Karpas-422 (cell line): ENCODE measurements at regions not wholly inside any gene's neighbourhood (a gene's known extent, or its start where the extent isn't known, plus 50 kb on each side); places are given as distances from the start of the nearest gene placed in this dataset.

Experiments
- DNase-seq: peaks from one replicate; pipeline ENCODE4 v3.0.0-alpha.2; 2015
- H2AFZ ChIP-seq: fragments of 200-600 bp; sonication (generic); 2 replicates; pipeline ENCODE4 v1.6.1; 2014; ENCODE audit warnings: antibody characterized with exemption, low read length, mixed read lengths
- H3K27ac ChIP-seq: fragments of 200-600 bp; sonication (generic); 2 replicates; pipeline ENCODE4 v1.5.1; 2014; ENCODE audit warnings: mild to moderate bottlenecking, low read length, moderate library complexity
- H3K27me3 ChIP-seq: fragments of 200-600 bp; sonication (generic); 2 replicates; pipeline ENCODE4 v1.6.1; 2014; ENCODE audit warnings: low read length, mixed read lengths
- H3K36me3 ChIP-seq: fragments of 200-600 bp; sonication (generic); 2 replicates; pipeline ENCODE4 v1.6.1; 2014; ENCODE audit warnings: low read length, mixed read lengths; ENCODE audit not compliant: insufficient read depth
- H3K4me1 ChIP-seq: fragments of 200-600 bp; sonication (generic); 2 replicates; pipeline ENCODE4 v1.6.1; 2014; ENCODE audit warnings: mild to moderate bottlenecking, low read length, mixed read lengths
- H3K4me2 ChIP-seq: fragments of 200-600 bp; sonication (generic); 2 replicates; pipeline ENCODE4 v1.6.1; 2014; ENCODE audit warnings: low read length, low read depth, mild to moderate bottlenecking; ENCODE audit not compliant: poor library complexity, severe bottlenecking
- H3K4me3 ChIP-seq: fragments of 200-600 bp; sonication (generic); 2 replicates; pipeline ENCODE4 v1.5.1; 2014; ENCODE audit warnings: mild to moderate bottlenecking, antibody characterized with exemption, low read length, mixed read lengths
- H3K79me2 ChIP-seq: fragments of 200-600 bp; sonication (generic); 2 replicates; pipeline ENCODE4 v1.6.1; 2014; ENCODE audit warnings: mild to moderate bottlenecking, low read length, mixed read lengths
- H3K9ac ChIP-seq: fragments of 200-600 bp; sonication (generic); 2 replicates; pipeline ENCODE4 v1.6.0; 2014; ENCODE audit warnings: low read length
- H3K9me2 ChIP-seq: fragments of 200-600 bp; sonication (generic), shearing (Covaris generic); replicated peaks from 2 replicates; pipeline ENCODE4 v1.6.0; 2014; ENCODE audit warnings: mild to moderate bottlenecking, low read length, moderate library complexity; ENCODE audit not compliant: insufficient read depth
- H3K9me3 ChIP-seq: fragments of 300-700, 200-600 bp; sonication (generic); 2 replicates; pipeline ENCODE4 v1.6.1; 2014; ENCODE audit warnings: low read length, mixed read lengths
- H4K20me1 ChIP-seq: fragments of 200-600 bp; sonication (generic); 2 replicates; pipeline ENCODE4 v1.6.1; 2014; ENCODE audit warnings: mild to moderate bottlenecking, antibody characterized with exemption, low read length, low read depth; ENCODE audit not compliant: insufficient read depth

GRCh38 chr5:117892360-117892759, 1096.0 kb downstream of the DTWD2 start:
- H3K27me3 ChIP-seq, result 0 out of 2 replicates have a peak, but pooled peaks cover 2% of the 10 kb centered on the region
- peaks cover 2% of the 10 kb centered on the region; the same call in 1 of the 2 replicates for H3K9me3 ChIP-seq
- no peaks in the 10 kb centered on the region for H3K4me1 ChIP-seq
- H3K27ac ChIP-seq, result no peak overlapping the region
- DNase-seq, result no peak
- no peak overlapping the region for H2AFZ ChIP-seq
- H3K4me2 ChIP-seq, result no peak overlapping the region
- H3K4me3 ChIP-seq, result no peak overlapping the region
- H3K79me2 ChIP-seq, result no peaks in the 10 kb centered on the region
- no peaks in the 10 kb centered on the region for H3K36me3 ChIP-seq
- H3K9ac ChIP-seq, result no peak overlapping the region
- no peaks in the 10 kb centered on the region for H4K20me1 ChIP-seq
- H3K9me2 ChIP-seq, result no peaks in the 10 kb centered on the region

- no peaks in the 10 kb centered on the region for H3K79me2 ChIP-seq
- no peaks in the 10 kb centered on the region for H3K36me3 ChIP-seq
- 0 out of 2 replicates have a peak, but pooled peaks cover 2% of the 10 kb centered on the region for H3K27me3 ChIP-seq
- H4K20me1 ChIP-seq, result no peaks in the 10 kb centered on the region
- H3K9me3 ChIP-seq, result peaks cover 2% of the 10 kb centered on the region; the same call in 1 of the 2 replicates
- H3K4me2 ChIP-seq, result no peak overlapping the region
- DNase-seq, result no peak
- H3K27ac ChIP-seq, result no peak overlapping the region
- no peak overlapping the region for H3K9ac ChIP-seq
- no peak overlapping the region for H2AFZ ChIP-seq
- H3K4me1 ChIP-seq, result no peaks in the 10 kb centered on the region
- no peaks in the 10 kb centered on the region for H3K9me2 ChIP-seq
- no peak overlapping the region for H3K4me3 ChIP-seq
Observed at GRCh38 chr5:117889596-117889995, 1098.8 kb downstream of the DTWD2 start.

- no peaks in the 10 kb centered on the region for H3K79me2 ChIP-seq
- no peak overlapping the region; the same call in 1 of the 2 replicates for H3K4me3 ChIP-seq
- no peak for DNase-seq
- H3K9me3 ChIP-seq, result peaks cover 2% of the 10 kb centered on the region; the same call in 1 of the 2 replicates
- no peak overlapping the region for H3K4me2 ChIP-seq
- H3K36me3 ChIP-seq, result no peaks in the 10 kb centered on the region
- H3K9me2 ChIP-seq, result no peaks in the 10 kb centered on the region
- H2AFZ ChIP-seq, result no peak overlapping the region; the same call in 1 of the 2 replicates
- no peak overlapping the region for H3K9ac ChIP-seq
- no peaks in the 10 kb centered on the region for H4K20me1 ChIP-seq
- H3K27ac ChIP-seq, result no peak overlapping the region
- H3K4me1 ChIP-seq, result no peaks in the 10 kb centered on the region
- 0 out of 2 replicates have a peak, but pooled peaks cover 2% of the 10 kb centered on the region for H3K27me3 ChIP-seq
Observed at GRCh38 chr5:117888688-117889087, 1099.7 kb downstream of the DTWD2 start.

GRCh38 chr5:117881426-117882230, 1106.7 kb downstream of the DTWD2 start:
- no peaks in the 10 kb centered on the region; the same call in 1 of the 2 replicates for H3K9me3 ChIP-seq
- no peak overlapping the region for H3K4me2 ChIP-seq
- no peaks in the 10 kb centered on the region for H3K27me3 ChIP-seq
- DNase-seq, result no peak
- H3K9ac ChIP-seq, result no peak overlapping the region
- no peaks in the 10 kb centered on the region for H3K9me2 ChIP-seq
- no peak overlapping the region for H2AFZ ChIP-seq
- no peaks in the 10 kb centered on the region for H3K4me1 ChIP-seq
- H4K20me1 ChIP-seq, result no peaks in the 10 kb centered on the region
- H3K36me3 ChIP-seq, result no peaks in the 10 kb centered on the region
- no peaks in the 10 kb centered on the region for H3K79me2 ChIP-seq
- no peak overlapping the region for H3K4me3 ChIP-seq
- no peak overlapping the region for H3K27ac ChIP-seq

GRCh38 chr5:117880932-117881331, 1107.4 kb downstream of the DTWD2 start:
- no peak for DNase-seq
- Histone ChIP-seq H3K4me2 (no peak overlapping the region), H3K9me3 (no peaks in the 10 kb centered on the region; the same call in 1 of the 2 replicates), H3K4me1 (no peaks in the 10 kb centered on the region), H4K20me1 (no peaks in the 10 kb centered on the region), H3K36me3 (no peaks in the 10 kb centered on the region), H3K27me3 (no peaks in the 10 kb centered on the region), H3K27ac (no peak overlapping the region), H3K9me2 (no peaks in the 10 kb centered on the region), H3K9ac (no peak overlapping the region), H2AFZ (no peak overlapping the region), H3K4me3 (no peak overlapping the region), H3K79me2 (no peaks in the 10 kb centered on the region)

- no peaks in the 10 kb centered on the region for H3K27me3 ChIP-seq
- no peaks in the 10 kb centered on the region for H4K20me1 ChIP-seq
- H2AFZ ChIP-seq, result no peak overlapping the region
- no peaks in the 10 kb centered on the region for H3K36me3 ChIP-seq
- no peaks in the 10 kb centered on the region for H3K79me2 ChIP-seq
- H3K4me1 ChIP-seq, result no peaks in the 10 kb centered on the region
- H3K27ac ChIP-seq, result no peak overlapping the region
- H3K4me3 ChIP-seq, result no peak overlapping the region
- no peak overlapping the region for H3K9ac ChIP-seq
- H3K4me2 ChIP-seq, result no peak overlapping the region
- peaks cover 3% of the 10 kb centered on the region; the same call in 1 of the 2 replicates for H3K9me3 ChIP-seq
- DNase-seq, result no peak
- H3K9me2 ChIP-seq, result no peaks in the 10 kb centered on the region
Observed at GRCh38 chr5:117877731-117878130, 1110.6 kb downstream of the DTWD2 start.

- Histone ChIP-seq H4K20me1 (no peaks in the 10 kb centered on the region), H3K27me3 (no peaks in the 10 kb centered on the region), H3K79me2 (no peaks in the 10 kb centered on the region), H3K4me3 (no peak overlapping the region), H3K9me2 (no peaks in the 10 kb centered on the region), H3K9me3 (peaks cover 3% of the 10 kb centered on the region; the same call in 1 of the 2 replicates), H2AFZ (no peak overlapping the region), H3K9ac (no peak overlapping the region), H3K4me1 (no peaks in the 10 kb centered on the region), H3K4me2 (no peak overlapping the region), H3K36me3 (no peaks in the 10 kb centered on the region), H3K27ac (no peak overlapping the region)
- DNase-seq, result no peak
Observed at GRCh38 chr5:117872798-117873368, 1115.5 kb downstream of the DTWD2 start.

- no peak overlapping the region for H2AFZ ChIP-seq
- H3K9me2 ChIP-seq, result no peaks in the 10 kb centered on the region
- H3K4me3 ChIP-seq, result no peak overlapping the region
- no peaks in the 10 kb centered on the region for H3K27me3 ChIP-seq
- H4K20me1 ChIP-seq, result no peaks in the 10 kb centered on the region
- no peak overlapping the region for H3K27ac ChIP-seq
- DNase-seq, result no peak
- H3K4me1 ChIP-seq, result no peaks in the 10 kb centered on the region
- H3K79me2 ChIP-seq, result no peaks in the 10 kb centered on the region
- peaks cover 3% of the 10 kb centered on the region; the same call in 1 of the 2 replicates for H3K9me3 ChIP-seq
- H3K4me2 ChIP-seq, result no peak overlapping the region
- H3K36me3 ChIP-seq, result no peaks in the 10 kb centered on the region
- no peak overlapping the region for H3K9ac ChIP-seq
Observed at GRCh38 chr5:117869596-117869995, 1118.8 kb downstream of the DTWD2 start.
